Chondrocyte (in vitro differentiated cells): ENCODE measurements at regions not wholly inside any gene's neighbourhood (a gene's known extent, or its start where the extent isn't known, plus 50 kb on each side); places are given as distances from the start of the nearest gene placed in this dataset.

Source experiments
- DNase-seq: peaks from one replicate; pipeline ENCODE4 v3.0.0; 2021; ENCODE audit warnings: mixed read lengths, low spot score
- H3K27ac Mint-ChIP-seq: one replicate; pipeline ENCODE4 v1.8.0; 2021; ENCODE audit warnings: mild to moderate bottlenecking, moderate library complexity, mixed read lengths; ENCODE audit not compliant: unreplicated experiment
- H3K27me3 Mint-ChIP-seq: 2 replicates; pipeline ENCODE4 v1.8.0; 2021; ENCODE audit warnings: low read depth, mixed read lengths
- H3K36me3 Mint-ChIP-seq: 2 replicates; pipeline ENCODE4 v1.8.0; 2021; ENCODE audit warnings: low read depth, mixed read lengths
- H3K4me1 Mint-ChIP-seq: 2 replicates; pipeline ENCODE4 v1.8.0; 2021; ENCODE audit warnings: low read depth, mild to moderate bottlenecking, mixed read lengths
- H3K4me3 Mint-ChIP-seq: one replicate; pipeline ENCODE4 v1.8.0; 2021; ENCODE audit warnings: mild to moderate bottlenecking, moderate library complexity, mixed read lengths; ENCODE audit not compliant: unreplicated experiment
- H3K9me3 Mint-ChIP-seq: 2 replicates; pipeline ENCODE4 v1.8.0; 2021; ENCODE audit warnings: low read depth, mixed read lengths
- TF ChIP-seq, protein P1 (sequence below): fragments of 200-600 bp; sonication (generic); IDR thresholded peaks from 2 replicates; pipeline ENCODE4 v1.5.0; 2021; ENCODE audit warnings: antibody characterized with exemption, mild to moderate bottlenecking, moderate library complexity

DNA sequence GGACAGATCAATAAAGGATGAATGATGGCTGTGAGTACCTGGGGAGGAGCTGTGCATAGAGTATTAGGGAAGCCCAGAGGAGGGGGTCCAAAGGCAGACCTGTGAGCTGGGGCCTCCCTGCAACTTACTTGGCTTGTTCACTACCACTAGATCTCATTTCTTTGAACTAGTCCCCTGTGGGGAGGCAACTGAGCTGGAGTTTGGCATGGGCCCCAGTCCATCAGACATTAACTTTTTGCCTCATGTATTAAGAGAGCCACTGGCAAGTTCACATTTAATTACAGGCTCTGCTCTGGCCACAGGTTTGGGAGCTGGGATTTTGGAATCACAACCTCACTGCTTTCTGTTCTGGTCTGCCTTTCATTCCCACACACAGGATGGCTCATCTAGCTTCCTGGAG, 254.1 kb downstream of the PRL start:
- Mint-ChIP-seq H3K36me3 (peaks cover 12% of the 10 kb centered on the region), H3K4me3 (no peak overlapping the region), H3K4me1 (peaks cover 12% of the 10 kb centered on the region), H3K27me3 (no peaks in the 10 kb centered on the region), H3K27ac (no peak overlapping the region), H3K9me3 (peaks cover 18% of the 10 kb centered on the region)
- TF ChIP-seq, protein P1, sequence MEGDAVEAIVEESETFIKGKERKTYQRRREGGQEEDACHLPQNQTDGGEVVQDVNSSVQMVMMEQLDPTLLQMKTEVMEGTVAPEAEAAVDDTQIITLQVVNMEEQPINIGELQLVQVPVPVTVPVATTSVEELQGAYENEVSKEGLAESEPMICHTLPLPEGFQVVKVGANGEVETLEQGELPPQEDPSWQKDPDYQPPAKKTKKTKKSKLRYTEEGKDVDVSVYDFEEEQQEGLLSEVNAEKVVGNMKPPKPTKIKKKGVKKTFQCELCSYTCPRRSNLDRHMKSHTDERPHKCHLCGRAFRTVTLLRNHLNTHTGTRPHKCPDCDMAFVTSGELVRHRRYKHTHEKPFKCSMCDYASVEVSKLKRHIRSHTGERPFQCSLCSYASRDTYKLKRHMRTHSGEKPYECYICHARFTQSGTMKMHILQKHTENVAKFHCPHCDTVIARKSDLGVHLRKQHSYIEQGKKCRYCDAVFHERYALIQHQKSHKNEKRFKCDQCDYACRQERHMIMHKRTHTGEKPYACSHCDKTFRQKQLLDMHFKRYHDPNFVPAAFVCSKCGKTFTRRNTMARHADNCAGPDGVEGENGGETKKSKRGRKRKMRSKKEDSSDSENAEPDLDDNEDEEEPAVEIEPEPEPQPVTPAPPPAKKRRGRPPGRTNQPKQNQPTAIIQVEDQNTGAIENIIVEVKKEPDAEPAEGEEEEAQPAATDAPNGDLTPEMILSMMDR = no peak
- no peak for DNase-seq

DNA sequence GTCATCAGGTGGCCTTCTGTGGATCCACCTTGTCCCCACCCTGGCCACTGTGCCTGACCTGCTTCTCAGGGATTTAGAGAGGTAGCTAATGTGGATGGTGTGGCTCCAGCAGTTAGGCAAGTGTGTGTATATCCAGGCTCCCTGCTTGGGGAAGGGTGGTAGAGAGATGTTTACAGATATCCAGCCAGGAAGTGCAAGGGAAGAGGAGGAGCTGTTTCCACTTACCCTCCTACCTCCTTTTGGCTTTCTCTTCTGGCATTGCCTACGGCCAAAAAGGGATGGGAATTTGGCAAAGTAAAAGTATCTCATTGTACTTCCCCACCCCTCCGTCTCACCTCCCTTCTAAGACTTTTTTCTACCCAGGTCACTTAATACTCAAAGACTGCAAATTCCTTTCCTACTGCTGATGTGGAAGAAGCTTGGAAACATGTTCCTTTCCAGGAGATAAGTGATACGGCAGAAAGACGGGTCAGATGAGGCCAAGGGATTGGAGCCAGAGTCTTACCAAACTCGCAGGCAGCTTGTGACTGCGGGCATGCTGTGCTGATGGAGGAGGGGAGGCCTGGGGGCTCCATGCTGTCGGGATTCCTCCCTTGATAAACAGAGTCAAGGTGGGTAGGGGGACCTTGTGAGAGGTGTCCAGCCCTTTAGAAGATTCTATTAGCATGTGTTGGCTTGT, 253.4 kb downstream of the PRL start:
- H3K27ac Mint-ChIP-seq = peak overlapping the region; percentile 12
- DNase-seq = no peak
- H3K4me3 Mint-ChIP-seq = no peak overlapping the region
- TF ChIP-seq, protein P1 = no peak
- peaks cover 18% of the 10 kb centered on the region for H3K9me3 Mint-ChIP-seq
- peaks cover 11% of the 10 kb centered on the region for H3K36me3 Mint-ChIP-seq
- H3K4me1 Mint-ChIP-seq = peaks cover 12% of the 10 kb centered on the region
- H3K27me3 Mint-ChIP-seq = no peaks in the 10 kb centered on the region

DNA sequence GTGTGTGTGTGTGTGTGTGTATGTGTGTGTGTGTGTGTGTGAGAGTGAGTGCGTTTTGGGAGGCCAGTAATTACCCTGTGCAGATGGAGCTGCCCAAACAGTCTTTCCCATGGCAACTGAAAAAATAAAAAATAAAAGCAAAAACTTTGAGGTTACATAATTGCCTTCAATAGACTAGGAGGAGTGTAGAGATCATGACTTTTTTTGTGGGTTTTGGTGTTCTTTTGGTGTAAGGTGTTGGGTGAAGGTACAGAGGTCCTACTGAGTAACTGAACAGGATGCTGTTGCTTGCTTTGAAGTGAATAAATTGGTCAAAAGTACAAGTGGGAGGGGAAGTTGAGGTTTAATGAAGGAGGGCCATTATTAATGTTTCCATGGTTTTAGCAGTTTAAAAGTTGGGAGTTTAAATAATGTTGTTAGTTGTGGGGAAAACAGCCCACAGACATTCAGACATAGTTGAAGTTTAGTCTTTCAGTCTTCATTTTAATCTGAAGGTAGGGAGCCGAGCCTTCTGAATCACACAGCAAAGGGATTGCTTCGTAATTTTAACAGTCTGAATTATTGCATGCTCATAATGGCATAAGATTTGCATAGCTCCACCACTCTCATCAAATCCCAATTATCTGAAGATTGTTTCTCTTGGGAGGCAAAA, 251.4 kb downstream of the PRL start:
- peaks cover 6% of the 10 kb centered on the region for H3K36me3 Mint-ChIP-seq
- peaks cover 5% of the 10 kb centered on the region for H3K9me3 Mint-ChIP-seq
- DNase-seq = no peak
- H3K4me3 Mint-ChIP-seq = no peak overlapping the region
- TF ChIP-seq, protein P1 = no peak
- H3K27ac Mint-ChIP-seq = no peak overlapping the region
- no peaks in the 10 kb centered on the region for H3K27me3 Mint-ChIP-seq
- H3K4me1 Mint-ChIP-seq = peaks cover 12% of the 10 kb centered on the region

DNA sequence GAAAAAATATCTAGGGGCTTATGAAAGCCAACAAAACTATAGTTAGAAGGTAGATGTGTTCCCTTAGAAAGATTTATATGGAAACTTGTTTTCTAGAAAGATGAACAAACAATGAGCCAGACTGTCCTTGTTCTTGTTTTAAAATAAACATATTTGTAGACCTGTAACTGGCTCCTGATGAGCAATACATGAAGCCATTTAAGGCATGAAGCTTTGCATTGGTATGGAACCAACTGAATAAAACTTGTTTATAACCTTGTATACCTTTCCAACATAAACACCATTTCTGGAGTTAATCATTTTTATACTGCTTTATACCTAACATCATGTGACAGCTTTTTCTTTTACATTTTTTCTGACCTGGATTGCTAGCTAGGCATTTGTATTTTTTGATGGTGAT, 247.8 kb downstream of the PRL start:
- Mint-ChIP-seq H3K4me3 (no peak overlapping the region), H3K27ac (no peak overlapping the region), H3K9me3 (no peaks in the 10 kb centered on the region), H3K4me1 (peaks cover 4% of the 10 kb centered on the region), H3K36me3 (peaks cover 2% of the 10 kb centered on the region), H3K27me3 (no peaks in the 10 kb centered on the region)
- TF ChIP-seq, protein P1 = no peak
- no peak for DNase-seq

DNA sequence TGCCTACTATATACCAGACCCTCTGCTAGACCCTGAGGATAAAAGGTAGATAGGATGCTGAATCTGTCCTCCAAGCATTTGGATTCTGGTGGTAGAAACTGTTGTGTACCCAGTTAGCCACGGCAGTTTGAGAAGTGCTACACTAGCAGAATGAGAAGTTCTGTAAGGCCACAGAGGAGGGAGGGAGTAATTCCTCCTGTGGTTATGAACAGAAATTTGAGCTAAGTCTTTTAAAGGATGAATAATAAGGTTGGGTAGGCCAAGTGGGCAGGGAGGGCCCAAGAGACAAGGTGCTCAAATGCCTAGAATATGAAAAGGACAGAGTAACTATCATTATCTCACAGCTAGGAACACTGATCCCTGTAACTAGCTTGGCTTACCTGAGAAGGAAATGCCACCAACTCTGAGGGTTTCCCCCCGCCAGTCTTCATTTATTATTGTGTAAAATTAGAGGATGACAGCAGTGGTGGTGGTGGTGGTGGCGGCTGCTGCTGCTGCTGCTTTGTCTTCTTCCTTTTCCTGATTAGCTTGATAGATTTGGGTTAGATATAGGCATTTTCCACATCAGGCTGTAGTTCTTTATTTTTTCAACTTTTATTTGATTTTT, 243.3 kb downstream of the PRL start:
- H3K4me1 Mint-ChIP-seq = peaks cover 9% of the 10 kb centered on the region
- no peak for DNase-seq
- no peak overlapping the region for H3K27ac Mint-ChIP-seq
- H3K36me3 Mint-ChIP-seq = no peaks in the 10 kb centered on the region
- H3K9me3 Mint-ChIP-seq = no peaks in the 10 kb centered on the region
- H3K4me3 Mint-ChIP-seq = no peak overlapping the region
- no peaks in the 10 kb centered on the region for H3K27me3 Mint-ChIP-seq
- TF ChIP-seq, protein P1 = no peak
